Cardiac septum (tissue), 1 donor: ENCODE measurements at regions not wholly inside any gene's neighbourhood (a gene's known extent, or its start where the extent isn't known, plus 50 kb on each side); places are given as distances from the start of the nearest gene placed in this dataset.
A peak's percentile ranks its signal among the peaks of the same experiment; 100 is the strongest.
"Not testable (repeated sequence)": the region's sequence is repeated elsewhere in the genome, so short reads cannot be mapped to it uniquely, and the experiment has no call there.

Experiments used
- DNase-seq: peaks from one replicate; pipeline ENCODE4 v3.0.0-alpha.2; 2020; ENCODE audit warnings: low spot score
- intact Hi-C: fragments of 100-400 bp; cut with DNase I; formaldehyde crosslinking; loops from one replicate; pipeline ENCODE4 v1.14.0; 2022
- donor health status: DM: no; HTN: no; CAD: no.

DNA sequence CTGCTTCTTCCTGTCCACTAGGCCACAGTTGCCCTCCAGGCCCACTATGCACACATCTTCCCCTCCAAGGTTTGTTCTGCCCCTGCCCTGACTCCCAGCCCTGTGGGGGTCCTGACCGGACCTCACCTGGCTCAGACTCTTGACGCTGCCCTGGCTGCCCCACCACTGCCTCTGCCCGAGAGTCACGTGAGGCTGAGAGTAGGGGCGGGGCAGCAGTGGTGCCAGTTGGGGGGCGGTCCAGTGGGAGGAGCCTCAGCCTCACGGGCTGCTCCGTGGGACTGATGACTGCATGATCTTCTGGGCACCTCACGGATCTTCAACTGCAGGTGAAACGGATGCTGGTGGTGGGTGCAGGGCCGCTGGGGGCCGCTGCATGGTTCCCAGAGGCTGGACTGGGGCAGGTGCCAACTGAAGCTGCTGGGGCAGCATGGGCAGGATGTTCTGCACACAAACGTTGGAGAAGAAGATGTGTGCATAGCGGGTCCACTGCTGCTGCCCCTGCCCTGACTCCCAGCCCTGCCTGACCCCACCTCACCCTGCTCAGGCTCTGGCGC, 77.6 kb downstream of the HHIPL2 start:
- intact Hi-C loops, DNase-seq: not testable (repeated sequence)

DNA sequence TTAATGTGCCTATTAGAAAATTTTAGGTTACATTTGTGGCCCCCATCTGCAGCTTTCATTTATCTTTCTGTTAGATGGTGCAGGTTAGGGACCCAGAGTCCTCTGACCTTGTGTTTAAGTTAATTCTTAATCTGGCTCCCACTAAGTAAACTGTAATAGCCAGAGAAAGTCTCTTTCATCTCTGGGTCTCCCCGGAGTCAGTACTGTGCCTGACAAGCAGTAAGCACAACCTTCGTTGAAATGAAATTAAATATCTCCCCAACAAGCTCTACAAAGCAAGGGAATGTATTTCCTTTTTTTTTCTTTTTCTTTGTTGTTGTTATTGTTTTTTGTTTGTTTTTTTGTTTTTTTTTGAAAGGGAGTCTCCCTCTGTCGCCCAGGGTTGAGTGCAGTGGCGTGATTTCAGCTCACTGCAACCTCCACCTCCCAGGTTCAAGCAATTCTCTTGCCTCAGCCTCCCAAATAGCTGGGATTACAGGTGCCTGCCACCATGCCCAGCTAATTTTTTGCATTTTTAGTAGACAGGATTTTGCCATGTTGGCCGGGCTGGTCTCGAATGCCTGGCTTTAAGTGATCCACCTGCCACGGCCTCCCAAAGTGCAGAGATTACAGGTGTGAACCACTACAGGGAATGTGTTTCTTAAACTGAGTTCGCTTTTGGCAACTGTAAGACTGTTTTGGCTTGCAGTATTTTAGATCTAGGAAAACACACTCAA, 81.6 kb downstream of the HHIPL2 start:
- no peak for DNase-seq
- intact Hi-C loops: loop anchor here (10.0 kb wide), 2 partner anchors 618 to 1592 kb away; partner anchors contain the start of gene HLX

DNA sequence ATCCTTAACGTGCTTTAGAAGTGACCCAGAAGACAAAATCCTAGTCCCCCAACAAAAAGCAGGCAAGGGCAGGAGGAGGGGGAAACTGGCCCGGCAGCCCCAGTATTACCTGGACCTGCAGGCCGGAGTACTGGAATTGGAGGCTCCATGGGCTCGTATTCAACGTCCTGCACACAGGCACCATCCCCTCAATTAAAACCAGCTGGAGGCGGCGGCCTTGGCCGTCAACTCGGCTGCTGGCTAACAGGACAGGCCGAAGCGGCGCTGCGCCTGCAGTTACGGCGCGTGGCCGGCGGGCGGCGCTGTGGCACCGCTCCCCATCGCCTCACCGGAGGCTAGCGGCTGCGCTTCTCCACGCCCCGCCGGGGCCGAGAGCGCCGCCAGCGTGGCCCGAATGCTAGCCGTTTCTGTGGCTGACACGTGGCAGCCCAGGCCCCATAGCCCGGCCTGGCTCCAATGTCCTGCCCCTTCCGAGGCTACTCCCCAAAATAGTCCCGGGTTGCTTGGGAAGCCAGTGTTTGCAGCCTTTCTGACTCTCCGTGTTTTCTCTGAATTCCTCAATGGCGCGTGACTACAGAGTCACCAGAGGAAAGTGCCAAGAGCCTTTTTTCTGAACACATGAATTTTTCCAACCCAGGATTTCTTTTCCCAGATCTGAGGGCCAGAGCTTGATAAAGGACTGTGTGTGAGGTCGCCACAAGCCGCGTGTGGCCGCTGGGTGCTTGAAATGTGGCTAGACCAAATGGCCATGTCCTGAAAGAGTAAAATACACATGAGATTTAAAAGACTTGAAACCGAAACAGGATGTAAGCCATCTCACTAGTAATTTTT, 82.5 kb downstream of the HHIPL2 start:
- DNase-seq: peak; percentile 93
- intact Hi-C loops: loop anchor here (1.0 to 10.0 kb wide), 3 partner anchors 169 to 1591 kb away; partner anchors contain the start of gene HLX

DNA sequence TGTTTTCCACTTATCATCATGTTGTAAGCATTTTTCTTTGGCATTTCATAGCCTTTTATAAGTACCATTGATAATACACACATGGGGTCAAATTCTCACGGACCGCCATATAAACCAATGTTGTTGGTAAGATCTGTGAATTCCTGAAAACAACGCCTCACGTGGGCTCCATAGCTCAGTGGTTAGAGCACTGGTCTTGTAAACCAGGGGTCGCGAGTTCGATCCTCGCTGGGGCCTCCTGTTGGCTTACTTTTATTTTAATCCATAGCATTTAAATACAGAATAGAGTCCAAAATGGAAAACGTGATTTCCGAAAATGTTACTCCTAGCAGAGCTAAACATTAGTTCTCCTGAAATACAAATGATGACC, 83.1 kb downstream of the HHIPL2 start:
- intact Hi-C loops: loop anchor here (1.0 to 10.0 kb wide), 3 partner anchors 169 to 1590 kb away; partner anchors contain the start of gene HLX
- no peak for DNase-seq

DNA sequence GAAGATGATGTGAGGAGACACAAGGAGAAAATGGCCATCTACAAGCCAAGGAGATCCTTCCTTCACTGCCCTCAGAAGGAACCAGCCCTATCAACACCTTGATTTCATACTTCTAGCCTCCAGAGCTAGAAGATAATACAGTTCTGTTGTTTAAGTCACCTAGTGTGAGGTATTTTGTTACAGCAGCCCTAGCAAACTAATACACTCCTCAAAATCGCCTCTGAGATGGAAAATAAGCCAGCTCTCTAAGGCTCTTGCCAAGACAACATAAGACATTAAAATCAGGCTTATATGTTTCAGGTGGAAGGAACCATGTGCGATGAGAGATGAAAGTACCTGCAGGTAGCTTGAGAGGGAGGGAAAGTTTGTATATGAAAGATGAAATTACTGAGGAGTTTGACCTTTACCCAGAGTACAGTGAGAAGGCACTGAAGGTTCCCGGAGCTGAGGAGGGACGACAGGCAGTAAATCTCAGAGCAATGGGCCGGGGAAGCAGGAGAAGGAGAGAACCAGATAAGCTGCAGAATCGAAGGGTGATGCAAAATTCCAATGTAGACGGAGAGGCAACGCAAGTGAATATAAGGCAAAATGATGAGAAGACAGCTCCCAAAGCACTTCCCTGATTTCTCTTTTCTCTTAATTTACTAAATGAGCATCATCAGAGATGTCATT, 84.7 kb downstream of the HHIPL2 start:
- intact Hi-C loops: loop anchor here (10.0 kb wide), 2 partner anchors 622 to 1588 kb away; partner anchors contain the start of gene HLX
- DNase-seq: no peak

DNA sequence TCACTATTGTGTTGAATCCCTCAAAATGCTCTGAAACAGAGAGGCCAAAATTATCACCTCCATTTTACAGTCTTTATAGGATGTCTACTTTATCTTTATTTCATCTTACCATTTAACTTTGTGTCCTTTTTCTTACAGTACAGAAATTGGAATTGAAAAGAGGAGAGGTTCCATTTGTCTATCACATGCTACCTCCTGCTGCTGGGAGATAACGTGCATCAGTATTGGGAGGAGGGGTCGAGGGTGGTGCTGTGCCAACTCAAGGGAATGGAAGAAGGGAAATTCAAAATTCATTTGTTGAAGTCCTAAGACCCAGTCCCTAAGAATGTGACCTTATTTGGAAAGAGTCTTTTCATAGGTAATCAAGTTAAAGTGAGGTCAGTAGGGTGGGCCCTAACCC, 85.3 kb downstream of the HHIPL2 start:
- intact Hi-C loops: loop anchor here (10.0 kb wide), 2 partner anchors 622 to 1588 kb away; partner anchors contain the start of gene HLX
- no peak for DNase-seq

DNA sequence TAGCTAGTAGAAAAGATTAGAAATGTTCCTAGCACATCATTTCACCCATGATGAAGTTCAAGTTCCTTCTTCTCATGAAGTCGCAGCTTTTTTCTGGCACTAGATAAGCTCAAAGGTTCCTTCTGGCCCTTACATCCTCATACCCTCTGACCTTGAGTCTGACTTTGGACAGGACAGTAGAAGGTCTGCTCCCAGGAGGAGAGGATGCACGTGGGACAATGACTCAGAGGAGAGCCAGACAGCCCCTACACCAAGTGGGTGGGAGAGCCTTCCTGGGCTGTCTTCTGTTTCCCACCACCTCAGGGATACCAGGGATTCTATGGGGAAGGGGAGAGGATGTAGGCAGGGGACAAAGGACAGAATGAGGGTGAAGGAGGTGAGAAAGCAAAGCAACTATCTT, 86.0 kb downstream of the HHIPL2 start:
- DNase-seq: no peak
- intact Hi-C loops: loop anchor here (10.0 kb wide), 2 partner anchors 623 to 1587 kb away; partner anchors contain the start of gene HLX

DNA sequence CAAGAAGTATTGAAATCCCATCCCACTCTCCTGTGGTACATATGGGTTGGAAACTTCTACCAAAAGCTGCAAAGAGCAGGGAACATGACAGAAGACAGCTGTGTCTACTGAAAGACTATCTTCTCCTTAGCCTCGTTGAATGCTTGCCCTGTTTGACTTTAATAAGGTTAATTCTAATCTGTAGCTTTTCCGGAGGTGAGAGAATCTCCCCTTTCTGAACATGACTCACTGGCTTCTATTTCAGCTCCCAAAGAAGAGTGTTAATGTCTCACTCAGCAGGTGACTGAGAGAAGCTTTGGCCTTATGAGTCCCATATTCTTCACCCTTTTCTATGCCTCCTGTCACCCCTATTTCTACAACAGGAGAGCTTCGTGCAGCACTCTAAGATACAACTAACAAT, 88.3 kb downstream of the HHIPL2 start:
- DNase-seq: no peak
- intact Hi-C loops: loop anchor here (10.0 kb wide), 4 partner anchors 625 to 1585 kb away; partner anchors contain the start of gene HLX

DNA sequence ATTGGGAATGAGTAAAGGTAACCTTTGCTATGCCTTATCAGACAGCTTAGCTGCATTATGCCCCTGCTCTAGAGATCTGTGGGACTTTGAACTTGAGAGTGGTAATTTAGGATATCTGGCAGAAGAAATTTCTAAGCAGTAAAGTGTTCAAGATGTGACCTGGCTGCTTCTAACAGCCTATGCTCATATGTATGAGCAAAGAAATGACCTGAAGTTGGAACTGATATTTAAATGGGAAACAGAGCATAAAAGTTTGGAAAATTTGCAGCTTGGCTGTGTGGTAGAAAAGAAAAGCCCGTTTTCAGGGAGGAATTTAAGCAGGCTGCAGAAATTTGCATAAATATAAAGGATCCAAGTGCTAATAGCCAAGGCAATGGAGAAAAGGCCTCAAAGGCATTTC, 90.4 kb downstream of the HHIPL2 start:
- intact Hi-C loops: loop anchor here (10.0 kb wide), 2 partner anchors 913 to 983 kb away; no protein-coding TSS in a partner anchor
- DNase-seq: no peak

DNA sequence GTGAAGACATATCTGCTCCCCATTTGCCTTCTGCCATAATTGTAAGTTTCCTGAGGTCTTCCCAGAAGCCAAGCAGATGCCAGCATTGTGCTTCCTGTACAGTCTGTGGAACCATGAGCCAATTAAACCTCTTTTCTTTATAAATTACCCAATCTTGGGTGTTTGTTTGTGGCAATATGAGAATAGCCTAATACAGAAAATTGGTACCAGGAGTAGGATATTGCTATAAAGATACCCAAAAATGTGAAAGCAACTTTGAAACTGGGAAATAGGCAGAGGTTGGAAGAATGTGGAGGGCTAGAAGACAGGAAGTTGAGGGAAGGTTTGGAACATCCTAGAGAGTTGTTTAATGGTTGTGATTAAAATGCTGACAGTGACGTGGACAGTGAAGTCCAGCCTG, 90.8 kb downstream of the HHIPL2 start:
- intact Hi-C loops: loop anchor here (10.0 kb wide), 2 partner anchors 912 to 982 kb away; no protein-coding TSS in a partner anchor
- DNase-seq: no peak

DNA sequence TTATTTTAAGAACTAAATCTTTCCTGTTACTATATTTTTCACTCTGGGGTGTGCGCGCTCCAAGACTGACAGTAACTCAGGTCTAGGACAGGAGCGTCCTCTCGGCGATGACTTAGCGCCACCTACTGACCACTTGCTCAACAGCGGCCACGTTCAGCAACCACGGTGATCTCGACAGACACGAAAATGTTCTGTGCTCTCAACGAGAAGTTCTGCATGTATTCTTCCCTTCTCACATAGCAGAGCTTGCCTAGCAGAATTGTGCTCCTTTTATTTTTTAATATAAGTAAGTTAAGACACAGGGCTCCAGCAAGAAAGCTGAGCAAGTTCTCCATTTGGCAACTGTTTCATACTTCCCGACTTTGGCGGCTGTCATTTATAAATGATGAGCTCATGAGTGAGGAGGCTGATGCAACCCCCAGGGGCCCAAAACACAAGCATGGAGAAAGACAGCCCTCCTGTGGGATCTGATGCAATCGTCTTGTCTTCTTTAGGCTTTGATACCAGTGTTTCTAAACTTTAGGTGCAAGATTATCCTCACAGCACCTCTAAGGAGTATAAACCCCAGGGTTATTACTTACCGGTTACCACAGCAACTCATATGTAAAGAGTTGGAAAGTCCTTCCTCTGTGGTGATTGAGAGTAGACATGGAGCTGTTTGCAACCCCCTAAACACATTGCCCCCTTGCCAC, 92.6 kb downstream of the HHIPL2 start:
- peak; percentile 87 for DNase-seq
- intact Hi-C loops: loop anchor here (2.0 to 10.0 kb wide), 3 partner anchors 357 to 981 kb away; no protein-coding TSS in a partner anchor

DNA sequence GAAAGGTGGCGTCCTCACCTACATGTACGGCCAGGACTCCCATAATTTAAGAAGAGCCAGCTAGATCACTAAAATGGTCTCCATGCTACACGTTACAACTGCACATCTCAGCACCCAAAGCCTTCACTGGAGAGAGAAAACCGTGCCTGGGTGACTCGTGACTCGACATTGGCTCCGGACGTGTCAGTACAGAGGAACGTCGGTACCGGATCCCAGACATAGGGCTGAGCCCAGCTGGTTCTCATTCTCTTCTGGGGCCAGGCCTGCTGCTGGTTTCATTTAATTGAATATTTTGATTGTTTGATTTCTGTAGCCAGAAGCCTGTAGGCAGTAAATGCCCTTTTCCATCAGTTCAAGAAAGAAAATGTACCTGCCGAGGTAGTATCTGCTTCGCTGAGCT, 93.1 kb downstream of the HHIPL2 start:
- intact Hi-C loops: loop anchor here (2.0 to 10.0 kb wide), 3 partner anchors 356 to 980 kb away; no protein-coding TSS in a partner anchor
- no peak for DNase-seq

DNA sequence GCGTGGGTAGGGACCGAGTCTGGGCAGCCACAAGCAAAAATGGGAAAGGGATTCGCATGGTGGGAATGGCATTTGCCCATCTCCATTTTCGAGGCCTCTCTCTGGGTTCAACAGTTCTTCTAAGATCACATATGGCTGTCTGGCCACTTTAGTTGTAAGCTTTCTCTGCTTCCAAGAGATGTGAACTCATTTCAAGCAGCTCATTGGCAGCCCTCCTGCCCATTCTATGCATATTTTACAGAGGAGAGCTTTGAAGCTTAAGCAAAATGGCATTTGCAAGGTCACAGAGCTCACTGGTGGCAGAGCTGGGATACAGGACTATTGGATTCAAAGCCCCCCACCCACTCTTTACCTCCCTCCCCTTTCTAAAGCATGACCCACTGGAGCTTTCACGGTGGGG, 93.7 kb downstream of the HHIPL2 start:
- DNase-seq: no peak
- intact Hi-C loops: loop anchor here (2.0 to 10.0 kb wide), 3 partner anchors 355 to 979 kb away; no protein-coding TSS in a partner anchor

DNA sequence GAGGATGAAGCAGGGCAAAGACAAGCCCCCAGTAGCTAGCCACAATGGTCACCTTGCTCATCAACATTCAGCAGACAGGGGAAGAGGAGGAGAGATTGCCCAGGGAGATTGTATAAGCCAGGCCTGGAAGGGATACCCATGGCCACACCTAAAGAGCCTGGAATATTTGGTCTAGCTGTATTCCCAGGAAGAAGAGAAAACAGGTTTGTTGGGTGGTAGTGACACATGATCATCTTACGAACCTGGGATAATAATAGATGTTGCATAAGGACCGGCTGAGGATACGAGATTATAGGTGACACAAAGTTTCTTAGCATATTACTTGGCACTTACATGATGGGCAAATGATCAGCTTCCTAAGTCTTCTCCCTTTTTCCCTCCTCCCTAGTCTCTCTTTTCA, 95.9 kb downstream of the HHIPL2 start:
- no peak for DNase-seq
- intact Hi-C loops: loop anchor here (10.0 kb wide), 2 partner anchors 907 to 977 kb away; no protein-coding TSS in a partner anchor

DNA sequence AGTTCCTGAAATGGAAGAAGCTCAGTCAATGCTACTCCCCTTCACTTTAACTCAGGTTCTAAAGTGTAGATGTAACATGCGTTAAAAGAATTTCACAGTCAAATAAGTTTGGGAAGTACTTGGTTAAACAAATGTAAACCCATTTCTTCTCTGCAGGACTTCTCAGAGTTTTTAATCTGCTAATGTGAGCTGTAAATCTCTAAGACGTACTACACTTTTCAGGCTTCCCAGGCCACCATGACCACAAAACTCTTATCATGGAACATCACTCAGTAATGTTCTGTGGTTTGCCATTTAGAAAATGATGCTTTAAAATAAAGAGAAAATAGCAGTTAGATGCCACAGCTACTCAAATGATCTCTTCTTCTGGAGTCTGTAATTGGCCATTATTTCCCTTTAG, 104.3 kb downstream of the HHIPL2 start:
- intact Hi-C loops: no loop called here
- no peak for DNase-seq

DNA sequence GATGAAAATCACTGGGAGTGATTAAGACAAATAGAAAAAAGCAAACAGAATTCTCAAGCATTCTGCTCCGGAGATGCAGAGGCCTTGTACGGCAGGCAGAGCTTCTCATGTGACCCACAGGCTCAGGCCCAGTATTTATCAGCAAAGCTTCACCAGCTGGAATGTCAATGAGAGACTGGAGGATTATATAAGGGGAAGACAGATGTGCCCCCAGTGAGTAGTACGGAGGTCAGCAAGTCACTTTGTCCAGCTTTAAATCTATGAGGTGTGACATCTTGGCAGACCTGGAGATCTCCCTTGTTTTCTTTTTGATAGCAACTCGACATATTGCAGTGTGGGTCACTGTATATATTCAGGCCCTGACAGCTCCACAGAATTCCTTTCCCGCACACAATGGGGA, 106.8 kb downstream of the HHIPL2 start:
- intact Hi-C loops: no loop called here
- DNase-seq: no peak

DNA sequence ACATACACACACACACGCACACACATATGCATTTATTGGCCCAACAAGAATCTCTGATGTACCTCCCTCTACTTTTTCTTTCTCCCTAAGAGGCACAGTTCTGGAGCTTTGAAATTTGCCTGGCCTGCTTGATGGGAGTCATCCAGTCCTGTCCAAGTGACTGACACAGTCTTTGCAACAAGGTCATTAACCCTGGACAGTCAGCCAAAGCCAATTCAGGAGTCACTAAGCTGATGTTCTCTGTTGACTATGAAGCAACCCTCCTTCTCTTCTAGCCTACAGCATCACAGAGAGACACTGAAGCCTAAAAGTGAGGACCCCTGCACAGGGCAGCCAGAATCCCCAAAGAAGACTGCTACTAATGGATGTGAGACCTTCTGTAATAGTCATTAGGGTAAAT, 123.1 kb downstream of the HHIPL2 start:
- intact Hi-C loops: no loop called here
- no peak for DNase-seq

DNA sequence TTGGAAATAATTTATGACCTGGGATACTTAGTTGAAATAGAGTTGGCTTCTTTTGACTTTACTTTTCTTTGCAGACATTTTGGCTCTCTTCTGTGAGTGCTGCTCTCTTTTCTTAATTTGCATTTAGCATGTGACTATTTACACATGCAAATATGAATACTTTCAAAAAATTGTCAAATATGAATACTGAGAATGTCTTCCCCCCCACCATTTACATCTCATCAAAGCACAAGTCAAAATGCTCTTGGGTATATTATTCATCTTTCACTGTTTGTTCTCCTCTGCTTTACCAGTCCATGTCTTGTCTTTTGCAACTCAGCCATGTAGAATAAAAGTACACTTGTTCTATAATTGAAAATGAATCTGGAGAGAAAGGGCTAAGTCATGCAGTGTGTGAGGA, 126.5 kb downstream of the HHIPL2 start:
- intact Hi-C loops: no loop called here
- no peak for DNase-seq

DNA sequence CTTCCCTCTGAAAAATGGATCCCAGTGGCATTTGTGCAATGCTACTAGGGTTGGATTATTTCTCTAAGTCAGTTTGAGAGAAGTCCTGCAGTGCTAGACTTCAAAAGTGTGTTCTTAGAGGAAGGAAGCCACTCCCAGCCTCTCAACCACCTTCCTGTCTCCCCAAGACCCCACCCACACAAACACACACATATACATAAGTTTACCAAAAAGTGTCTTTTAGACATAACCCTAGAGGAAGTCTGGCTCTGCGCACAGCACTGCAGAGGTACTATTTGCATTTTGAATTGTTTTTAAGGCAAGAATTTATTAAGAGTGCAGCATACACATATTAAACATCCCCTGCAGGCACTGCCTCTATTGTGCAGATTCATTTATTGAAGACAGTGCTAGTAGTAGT, 127.3 kb downstream of the HHIPL2 start:
- DNase-seq: no peak
- intact Hi-C loops: no loop called here
